ENCODE measurements at regions not wholly inside any gene's neighbourhood (a gene's known extent, or its start where the extent isn't known, plus 50 kb on each side); places are given as distances from the start of the nearest gene placed in this dataset.

- no peak for DNase-seq (ENCODE audit: low read depth in 6 of 9, low spot score in 9 of 9)
- H3K36me3 ChIP-seq (ENCODE audit: control insufficient read depth in 2 of 2, insufficient read depth in 2 of 2, low read length in 1 of 2): no peaks in the 10 kb centered on the region
- over 99% methylated on average over 3 of the region's 3 CpGs for WGBS
- peaks cover 11 to 30% of the 10 kb centered on the region in 2 donors for H3K4me1 ChIP-seq (ENCODE audit: control insufficient read depth in 2 of 2, insufficient read depth in 2 of 2, low read length in 2 of 2)
- no peak overlapping the region for H3K27ac ChIP-seq (ENCODE audit: low read depth in 1 of 2, low read length in 1 of 2)
- no peak overlapping the region for H3K4me3 ChIP-seq (ENCODE audit: low read length in 2 of 2)
- H3K27me3 ChIP-seq (ENCODE audit: control insufficient read depth in 2 of 2, insufficient read depth in 1 of 2, low read length in 1 of 2): no peaks in the 10 kb centered on the region
- H3K9me3 ChIP-seq (ENCODE audit: control insufficient read depth in 2 of 2, insufficient read depth in 1 of 2, low read length in 1 of 2): no peaks in the 10 kb centered on the region
Observed at GRCh38 chr6:26267083-26267589, 97.9 kb upstream of the BTN3A2 start.

GRCh38 chr6:26268659-26269402, 96.2 kb upstream of the BTN3A2 start:
- H3K9me3 ChIP-seq (ENCODE audit: control insufficient read depth in 2 of 2, insufficient read depth in 1 of 2, low read length in 1 of 2): no peaks in the 10 kb centered on the region
- DNase-seq (ENCODE audit: low read depth in 6 of 9, low spot score in 9 of 9): no peak
- no peak overlapping the region for H3K27ac ChIP-seq (ENCODE audit: low read depth in 1 of 2, low read length in 1 of 2)
- WGBS: 97% methylated on average over 19 of the region's 19 CpGs
- no peak overlapping the region for H3K4me3 ChIP-seq (ENCODE audit: low read length in 2 of 2)
- no peaks in the 10 kb centered on the region for H3K27me3 ChIP-seq (ENCODE audit: control insufficient read depth in 2 of 2, insufficient read depth in 1 of 2, low read length in 1 of 2)
- no peaks in the 10 kb centered on the region for H3K36me3 ChIP-seq (ENCODE audit: control insufficient read depth in 2 of 2, insufficient read depth in 2 of 2, low read length in 1 of 2)
- peaks cover 11 to 37% of the 10 kb centered on the region in 2 donors for H3K4me1 ChIP-seq (ENCODE audit: control insufficient read depth in 2 of 2, insufficient read depth in 2 of 2, low read length in 2 of 2)

- no peaks in the 10 kb centered on the region for H3K36me3 ChIP-seq (ENCODE audit: control insufficient read depth in 2 of 2, insufficient read depth in 2 of 2, low read length in 1 of 2)
- peak in 2 of 9 donors; percentile 35 to 56 for DNase-seq (ENCODE audit: low read depth in 6 of 9, low spot score in 9 of 9)
- no peaks in the 10 kb centered on the region for H3K27me3 ChIP-seq (ENCODE audit: control insufficient read depth in 2 of 2, insufficient read depth in 1 of 2, low read length in 1 of 2)
- H3K4me1 ChIP-seq (ENCODE audit: control insufficient read depth in 2 of 2, insufficient read depth in 2 of 2, low read length in 2 of 2): peaks cover 9 to 43% of the 10 kb centered on the region in 2 donors
- peak overlapping the region; percentile 81 to 83 for H3K4me3 ChIP-seq (ENCODE audit: low read length in 2 of 2)
- 41% methylated on average over 4 of the region's 4 CpGs for WGBS
- H3K9me3 ChIP-seq (ENCODE audit: control insufficient read depth in 2 of 2, insufficient read depth in 1 of 2, low read length in 1 of 2): no peaks in the 10 kb centered on the region
- H3K27ac ChIP-seq (ENCODE audit: low read depth in 1 of 2, low read length in 1 of 2): peak overlapping the region in 1 of 2 donors; percentile 100
Observed at GRCh38 chr6:26269531-26270485, 95.2 kb upstream of the BTN3A2 start.

- Histone ChIP-seq H3K36me3 (ENCODE audit: control insufficient read depth in 2 of 2, insufficient read depth in 2 of 2, low read length in 1 of 2) (no peaks in the 10 kb centered on the region), H3K27ac (ENCODE audit: low read depth in 1 of 2, low read length in 1 of 2) (peak overlapping the region in 1 of 2 donors; percentile 100), H3K9me3 (ENCODE audit: control insufficient read depth in 2 of 2, insufficient read depth in 1 of 2, low read length in 1 of 2) (no peaks in the 10 kb centered on the region), H3K4me1 (ENCODE audit: control insufficient read depth in 2 of 2, insufficient read depth in 2 of 2, low read length in 2 of 2) (peaks cover 9 to 48% of the 10 kb centered on the region in 2 donors), H3K4me3 (ENCODE audit: low read length in 2 of 2) (peak overlapping the region; percentile 81 to 83), H3K27me3 (ENCODE audit: control insufficient read depth in 2 of 2, insufficient read depth in 1 of 2, low read length in 1 of 2) (no peaks in the 10 kb centered on the region)
- peak in 2 of 9 donors; percentile 52 to 77 for DNase-seq (ENCODE audit: low read depth in 6 of 9, low spot score in 9 of 9)
- WGBS: 7% methylated on average over 10 of the region's 10 CpGs
Observed at GRCh38 chr6:26270486-26270861, 94.5 kb upstream of the BTN3A2 start.

GRCh38 chr6:26270903-26271667, 93.9 kb upstream of the BTN3A2 start:
- Histone ChIP-seq H3K27me3 (ENCODE audit: control insufficient read depth in 2 of 2, insufficient read depth in 1 of 2, low read length in 1 of 2) (no peaks in the 10 kb centered on the region), H3K4me1 (ENCODE audit: control insufficient read depth in 2 of 2, insufficient read depth in 2 of 2, low read length in 2 of 2) (peaks cover 9 to 52% of the 10 kb centered on the region in 2 donors), H3K4me3 (ENCODE audit: low read length in 2 of 2) (peak overlapping the region; percentile 81 to 83), H3K9me3 (ENCODE audit: control insufficient read depth in 2 of 2, insufficient read depth in 1 of 2, low read length in 1 of 2) (no peaks in the 10 kb centered on the region), H3K27ac (ENCODE audit: low read depth in 1 of 2, low read length in 1 of 2) (peak overlapping the region; percentile 98 to 100), H3K36me3 (ENCODE audit: control insufficient read depth in 2 of 2, insufficient read depth in 2 of 2, low read length in 1 of 2) (no peaks in the 10 kb centered on the region)
- DNase-seq (ENCODE audit: low read depth in 6 of 9, low spot score in 9 of 9): peak; percentile 80 to 98 (median 91)
- under 1% methylated on average over 49 of the region's 49 CpGs for WGBS

- WGBS: 1% methylated on average over 9 of the region's 9 CpGs
- peak overlapping the region; percentile 81 to 83 for H3K4me3 ChIP-seq (ENCODE audit: low read length in 2 of 2)
- peak overlapping the region; percentile 98 to 100 for H3K27ac ChIP-seq (ENCODE audit: low read depth in 1 of 2, low read length in 1 of 2)
- no peaks in the 10 kb centered on the region for H3K27me3 ChIP-seq (ENCODE audit: control insufficient read depth in 2 of 2, insufficient read depth in 1 of 2, low read length in 1 of 2)
- DNase-seq (ENCODE audit: low read depth in 6 of 9, low spot score in 9 of 9): no peak
- H3K36me3 ChIP-seq (ENCODE audit: control insufficient read depth in 2 of 2, insufficient read depth in 2 of 2, low read length in 1 of 2): no peaks in the 10 kb centered on the region
- H3K9me3 ChIP-seq (ENCODE audit: control insufficient read depth in 2 of 2, insufficient read depth in 1 of 2, low read length in 1 of 2): no peaks in the 10 kb centered on the region
- peaks cover 9 to 52% of the 10 kb centered on the region in 2 donors for H3K4me1 ChIP-seq (ENCODE audit: control insufficient read depth in 2 of 2, insufficient read depth in 2 of 2, low read length in 2 of 2)
Observed at GRCh38 chr6:26271668-26272024, 93.4 kb upstream of the BTN3A2 start.

GRCh38 chr6:26272171-26272637, 92.8 kb upstream of the BTN3A2 start:
- no peaks in the 10 kb centered on the region for H3K27me3 ChIP-seq (ENCODE audit: control insufficient read depth in 2 of 2, insufficient read depth in 1 of 2, low read length in 1 of 2)

GRCh38 chr6:26273673-26274588, 91.1 kb upstream of the BTN3A2 start:
- peaks cover 0 to 3% of the 10 kb centered on the region in 2 donors for H3K36me3 ChIP-seq (ENCODE audit: control insufficient read depth in 2 of 2, insufficient read depth in 2 of 2, low read length in 1 of 2)
- peak in 5 of 9 donors; percentile 50 to 82 (median 70) for DNase-seq (ENCODE audit: low read depth in 6 of 9, low spot score in 9 of 9)
- 4% methylated on average over 21 of the region's 21 CpGs for WGBS
- H3K4me3 ChIP-seq (ENCODE audit: low read length in 2 of 2): peak overlapping the region; percentile 81 to 83
- peaks cover 9 to 52% of the 10 kb centered on the region in 2 donors for H3K4me1 ChIP-seq (ENCODE audit: control insufficient read depth in 2 of 2, insufficient read depth in 2 of 2, low read length in 2 of 2)
- no peaks in the 10 kb centered on the region for H3K9me3 ChIP-seq (ENCODE audit: control insufficient read depth in 2 of 2, insufficient read depth in 1 of 2, low read length in 1 of 2)
- H3K27ac ChIP-seq (ENCODE audit: low read depth in 1 of 2, low read length in 1 of 2): peak overlapping the region; percentile 100
- no peaks in the 10 kb centered on the region for H3K27me3 ChIP-seq (ENCODE audit: control insufficient read depth in 2 of 2, insufficient read depth in 1 of 2, low read length in 1 of 2)

More at GRCh38 chr6:26272171-26272637, 92.8 kb upstream of the BTN3A2 start:
- WGBS: under 1% methylated on average over 31 of the region's 31 CpGs
- H3K4me1 ChIP-seq (ENCODE audit: control insufficient read depth in 2 of 2, insufficient read depth in 2 of 2, low read length in 2 of 2): peaks cover 9 to 56% of the 10 kb centered on the region in 2 donors
- no peaks in the 10 kb centered on the region for H3K36me3 ChIP-seq (ENCODE audit: control insufficient read depth in 2 of 2, insufficient read depth in 2 of 2, low read length in 1 of 2)
- peak in 3 of 9 donors; percentile 48 to 60 (median 51) for DNase-seq (ENCODE audit: low read depth in 6 of 9, low spot score in 9 of 9)
- peak overlapping the region; percentile 81 to 83 for H3K4me3 ChIP-seq (ENCODE audit: low read length in 2 of 2)
- no peaks in the 10 kb centered on the region for H3K9me3 ChIP-seq (ENCODE audit: control insufficient read depth in 2 of 2, insufficient read depth in 1 of 2, low read length in 1 of 2)
- peak overlapping the region; percentile 98 to 100 for H3K27ac ChIP-seq (ENCODE audit: low read depth in 1 of 2, low read length in 1 of 2)
